ENCODE measurements at regions not wholly inside any gene's neighbourhood (a gene's known extent, or its start where the extent isn't known, plus 50 kb on each side); places are given as distances from the start of the nearest gene placed in this dataset.

- Mint-ChIP-seq H3K27me3 (no peaks in the 10 kb centered on the region), H3K9me3 (ENCODE audit: low read depth) (no peaks in the 10 kb centered on the region), H3K27ac (no peak overlapping the region), H3K4me1 (no peaks in the 10 kb centered on the region), H3K4me3 (no peak overlapping the region), H3K36me3 (ENCODE audit: low read depth) (no peaks in the 10 kb centered on the region)
- DNase-seq (no peak), ATAC-seq (no peak)
- intact Hi-C loops (cut with DNase I, micrococcal nuclease), result no loop called here
- POLR2A ChIA-PET, result no interaction called here
- CTCF ChIA-PET, result no interaction called here
These were observed 257.3 kb downstream of the HAO1 start for GRCh38 chr20:7682916-7683315.

GRCh38 chr20:7687065-7687464, 253.2 kb downstream of the HAO1 start:
- intact Hi-C loops (cut with DNase I, micrococcal nuclease), result no loop called here
- no peaks in the 10 kb centered on the region for H3K36me3 Mint-ChIP-seq (ENCODE audit: low read depth)
- H3K4me3 Mint-ChIP-seq, result no peak overlapping the region
- no peaks in the 10 kb centered on the region for H3K4me1 Mint-ChIP-seq
- DNase-seq (no peak), ATAC-seq (no peak)
- no peaks in the 10 kb centered on the region for H3K27me3 Mint-ChIP-seq
- no peaks in the 10 kb centered on the region for H3K9me3 Mint-ChIP-seq (ENCODE audit: low read depth)
- CTCF ChIA-PET, result no interaction called here
- no peak overlapping the region for H3K27ac Mint-ChIP-seq
- POLR2A ChIA-PET, result no interaction called here

DNA sequence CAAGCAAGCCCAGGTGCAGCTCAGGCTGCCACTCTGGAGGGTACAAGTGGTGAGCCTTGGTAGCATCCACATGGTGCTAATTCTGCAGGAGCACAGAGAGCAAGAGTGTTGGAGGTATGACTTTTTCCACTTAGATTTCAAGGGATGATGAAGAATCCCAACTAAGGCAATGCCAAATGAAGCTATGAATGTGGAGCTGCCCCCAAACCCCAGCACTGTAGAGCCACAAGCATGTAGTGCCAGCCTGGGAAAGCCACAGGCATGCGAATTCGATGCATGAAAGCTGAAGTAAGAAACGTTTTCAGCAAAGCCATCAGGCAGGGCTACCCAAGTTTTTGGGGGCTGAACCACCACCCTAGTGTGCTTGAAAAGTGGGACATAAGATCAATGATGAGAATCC, 251.1 kb downstream of the HAO1 start:
- H3K4me1 Mint-ChIP-seq, result no peaks in the 10 kb centered on the region
- H3K36me3 Mint-ChIP-seq (ENCODE audit: low read depth), result no peaks in the 10 kb centered on the region
- H3K4me3 Mint-ChIP-seq, result no peak overlapping the region
- ChIA-PET CTCF (no interaction called here), POLR2A (no interaction called here)
- ATAC-seq (no peak), DNase-seq (no peak)
- H3K27ac Mint-ChIP-seq, result no peak overlapping the region
- intact Hi-C loops (cut with DNase I, micrococcal nuclease), result no loop called here
- H3K9me3 Mint-ChIP-seq (ENCODE audit: low read depth), result no peaks in the 10 kb centered on the region
- H3K27me3 Mint-ChIP-seq, result no peaks in the 10 kb centered on the region

- ATAC-seq, result no peak
- CTCF ChIA-PET, result no interaction called here
- intact Hi-C loops (cut with DNase I, micrococcal nuclease), result no loop called here
These were observed 248.5 kb downstream of the HAO1 start for GRCh38 chr20:7691647-7692269.

GRCh38 chr20:7692478-7692877, 247.8 kb downstream of the HAO1 start:
- Mint-ChIP-seq H3K27me3 (no peaks in the 10 kb centered on the region), H3K4me3 (no peak overlapping the region), H3K9me3 (ENCODE audit: low read depth) (no peaks in the 10 kb centered on the region), H3K36me3 (ENCODE audit: low read depth) (no peaks in the 10 kb centered on the region), H3K4me1 (no peaks in the 10 kb centered on the region), H3K27ac (no peak overlapping the region)
- CTCF ChIA-PET, result no interaction called here
- DNase-seq (no peak), ATAC-seq (no peak)
- intact Hi-C loops (cut with DNase I, micrococcal nuclease), result no loop called here
- POLR2A ChIA-PET, result no interaction called here

More at GRCh38 chr20:7691647-7692269, 248.5 kb downstream of the HAO1 start:
- no peak for DNase-seq
- Mint-ChIP-seq H3K4me1 (no peaks in the 10 kb centered on the region), H3K9me3 (ENCODE audit: low read depth) (no peaks in the 10 kb centered on the region), H3K27ac (no peak overlapping the region), H3K36me3 (ENCODE audit: low read depth) (no peaks in the 10 kb centered on the region), H3K4me3 (no peak overlapping the region), H3K27me3 (no peaks in the 10 kb centered on the region)
- POLR2A ChIA-PET, result no interaction called here

DNA sequence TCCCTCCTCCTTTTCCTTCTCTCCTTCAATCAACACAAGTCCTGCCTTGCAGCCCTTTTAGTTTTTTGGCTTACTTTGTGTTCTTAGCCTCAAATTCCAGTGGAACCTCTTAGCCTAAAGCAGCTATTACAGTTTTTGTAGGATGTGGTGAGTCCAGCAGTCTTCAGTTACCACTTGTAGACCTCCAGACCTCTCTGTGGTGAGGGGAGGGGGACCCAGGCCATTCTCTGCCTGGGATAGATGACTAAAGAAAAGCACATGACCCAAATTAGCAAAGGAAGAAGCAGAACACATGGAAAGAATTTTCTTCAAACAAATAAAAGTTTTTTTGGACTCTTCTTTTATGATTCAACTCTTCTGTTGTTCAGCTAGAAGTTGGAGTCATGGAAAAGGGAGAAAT, 246.5 kb downstream of the HAO1 start:
- CTCF ChIA-PET, result no interaction called here
- Mint-ChIP-seq H3K27me3 (no peaks in the 10 kb centered on the region), H3K9me3 (ENCODE audit: low read depth) (no peaks in the 10 kb centered on the region), H3K4me3 (no peak overlapping the region), H3K27ac (no peak overlapping the region), H3K4me1 (no peaks in the 10 kb centered on the region), H3K36me3 (ENCODE audit: low read depth) (no peaks in the 10 kb centered on the region)
- no peak for ATAC-seq
- POLR2A ChIA-PET, result no interaction called here
- intact Hi-C loops (cut with DNase I, micrococcal nuclease), result no loop called here
- DNase-seq, result no peak

DNA sequence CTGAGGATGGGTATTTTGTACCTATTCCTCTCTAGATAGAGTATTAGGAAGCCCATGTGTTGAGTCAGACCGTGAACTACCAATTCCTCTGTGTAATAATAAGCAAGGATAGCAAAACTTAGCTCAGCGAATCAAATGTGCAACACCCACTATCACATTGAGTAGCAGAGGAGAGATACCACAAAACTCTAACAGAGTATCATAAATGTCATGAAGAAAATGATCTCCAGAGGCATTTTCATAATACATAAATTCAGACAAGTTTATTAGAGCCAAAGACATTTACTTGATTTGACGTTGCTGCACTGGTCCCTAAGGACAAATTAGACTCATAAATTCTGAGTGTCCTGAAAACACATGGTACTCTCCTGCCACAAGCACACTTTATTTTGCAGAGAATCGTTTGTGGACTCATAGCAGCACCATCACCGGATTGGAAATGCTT, 245.2 kb downstream of the HAO1 start:
- ATAC-seq (no peak), DNase-seq (no peak)
- Mint-ChIP-seq H3K9me3 (ENCODE audit: low read depth) (no peaks in the 10 kb centered on the region), H3K4me1 (no peaks in the 10 kb centered on the region), H3K36me3 (ENCODE audit: low read depth) (no peaks in the 10 kb centered on the region), H3K4me3 (no peak overlapping the region), H3K27me3 (no peaks in the 10 kb centered on the region), H3K27ac (no peak overlapping the region)
- ChIA-PET POLR2A (no interaction called here), CTCF (no interaction called here)
- intact Hi-C loops (cut with DNase I, micrococcal nuclease), result no loop called here

GRCh38 chr20:7695635-7696034, 244.6 kb downstream of the HAO1 start:
- H3K36me3 Mint-ChIP-seq (ENCODE audit: low read depth), result no peaks in the 10 kb centered on the region
- no peak overlapping the region for H3K4me3 Mint-ChIP-seq
- H3K27me3 Mint-ChIP-seq, result no peaks in the 10 kb centered on the region
- intact Hi-C loops (cut with DNase I, micrococcal nuclease), result no loop called here
- H3K27ac Mint-ChIP-seq, result no peak overlapping the region
- ChIA-PET POLR2A (no interaction called here), CTCF (no interaction called here)
- DNase-seq (no peak), ATAC-seq (no peak)
- H3K4me1 Mint-ChIP-seq, result no peaks in the 10 kb centered on the region
- H3K9me3 Mint-ChIP-seq (ENCODE audit: low read depth), result peaks cover under 1% of the 10 kb centered on the region

- ATAC-seq (no peak), DNase-seq (no peak)
- no peak overlapping the region for H3K27ac Mint-ChIP-seq
- POLR2A ChIA-PET, result no interaction called here
- no peaks in the 10 kb centered on the region for H3K27me3 Mint-ChIP-seq
- intact Hi-C loops (cut with DNase I, micrococcal nuclease), result no loop called here
- peaks cover 3% of the 10 kb centered on the region for H3K9me3 Mint-ChIP-seq (ENCODE audit: low read depth)
- CTCF ChIA-PET, result no interaction called here
- no peaks in the 10 kb centered on the region for H3K4me1 Mint-ChIP-seq
- H3K4me3 Mint-ChIP-seq, result no peak overlapping the region
- no peaks in the 10 kb centered on the region for H3K36me3 Mint-ChIP-seq (ENCODE audit: low read depth)
These were observed 243.9 kb downstream of the HAO1 start for GRCh38 chr20:7696311-7696710.

- ATAC-seq, result no peak
- Mint-ChIP-seq H3K27ac (no peak overlapping the region), H3K9me3 (ENCODE audit: low read depth) (peaks cover 3% of the 10 kb centered on the region), H3K4me3 (no peak overlapping the region), H3K27me3 (no peaks in the 10 kb centered on the region), H3K4me1 (no peaks in the 10 kb centered on the region), H3K36me3 (ENCODE audit: low read depth) (no peaks in the 10 kb centered on the region)
- DNase-seq, result no peak
- ChIA-PET POLR2A (no interaction called here), CTCF (no interaction called here)
- intact Hi-C loops (cut with DNase I, micrococcal nuclease), result no loop called here
These were observed 238.1 kb downstream of the HAO1 start for GRCh38 chr20:7702141-7702540.

DNA sequence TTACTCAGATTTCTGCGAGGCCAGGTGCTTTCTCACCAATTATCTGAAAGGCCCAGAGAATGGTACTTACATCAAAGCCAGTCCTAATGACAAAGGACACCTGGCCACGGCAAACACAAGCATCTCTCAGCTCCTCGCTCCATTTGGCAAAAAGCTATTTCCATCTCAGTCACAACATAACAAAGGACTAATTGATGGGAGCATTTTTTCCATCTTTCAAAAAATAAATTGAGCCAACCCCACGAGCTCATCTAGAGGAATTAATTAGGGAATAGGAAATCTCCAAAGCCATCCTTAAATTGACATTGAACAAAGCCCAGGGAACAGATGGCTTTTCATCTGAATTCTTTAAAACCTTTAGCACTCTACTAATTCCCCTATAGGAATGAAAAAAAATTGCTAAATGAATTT, 236.7 kb downstream of the HAO1 start:
- ChIA-PET CTCF (no interaction called here), POLR2A (no interaction called here)
- intact Hi-C loops (cut with DNase I, micrococcal nuclease), result no loop called here
- no peak for ATAC-seq
- H3K4me3 Mint-ChIP-seq, result no peak overlapping the region
- H3K27me3 Mint-ChIP-seq, result no peaks in the 10 kb centered on the region
- H3K36me3 Mint-ChIP-seq (ENCODE audit: low read depth), result no peaks in the 10 kb centered on the region
- peaks cover 3% of the 10 kb centered on the region for H3K9me3 Mint-ChIP-seq (ENCODE audit: low read depth)
- no peak overlapping the region for H3K27ac Mint-ChIP-seq
- no peaks in the 10 kb centered on the region for H3K4me1 Mint-ChIP-seq
- no peak for DNase-seq

DNA sequence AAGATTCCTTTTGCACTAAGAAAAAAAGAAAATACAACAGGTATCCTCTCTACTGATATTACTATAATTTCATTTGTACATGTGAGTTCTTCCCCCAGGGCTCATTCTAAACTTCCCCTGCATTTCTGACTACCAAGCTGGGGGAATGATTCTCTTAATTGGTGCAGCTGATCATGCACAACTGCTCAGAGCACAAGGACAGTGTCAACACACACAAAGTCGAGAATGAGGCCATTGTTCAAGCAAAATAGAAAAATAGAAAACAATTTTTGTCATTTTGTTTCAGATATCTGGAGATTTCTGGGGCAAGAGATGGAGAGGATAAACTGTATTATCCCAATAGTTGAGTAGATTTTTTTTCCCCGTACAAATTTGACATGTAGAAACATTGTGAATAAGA, 236.3 kb downstream of the HAO1 start:
- H3K27me3 Mint-ChIP-seq, result no peaks in the 10 kb centered on the region
- H3K36me3 Mint-ChIP-seq (ENCODE audit: low read depth), result no peaks in the 10 kb centered on the region
- no peak for ATAC-seq
- DNase-seq, result no peak
- H3K4me3 Mint-ChIP-seq, result no peak overlapping the region
- H3K27ac Mint-ChIP-seq, result no peak overlapping the region
- POLR2A ChIA-PET, result no interaction called here
- intact Hi-C loops (cut with DNase I, micrococcal nuclease), result no loop called here
- CTCF ChIA-PET, result interaction anchor here (1.0 kb wide), 1 partner anchor 24 kb away, joined by 3 read pairs; no protein-coding TSS in a partner anchor
- peaks cover 3% of the 10 kb centered on the region for H3K9me3 Mint-ChIP-seq (ENCODE audit: low read depth)
- H3K4me1 Mint-ChIP-seq, result no peaks in the 10 kb centered on the region

DNA sequence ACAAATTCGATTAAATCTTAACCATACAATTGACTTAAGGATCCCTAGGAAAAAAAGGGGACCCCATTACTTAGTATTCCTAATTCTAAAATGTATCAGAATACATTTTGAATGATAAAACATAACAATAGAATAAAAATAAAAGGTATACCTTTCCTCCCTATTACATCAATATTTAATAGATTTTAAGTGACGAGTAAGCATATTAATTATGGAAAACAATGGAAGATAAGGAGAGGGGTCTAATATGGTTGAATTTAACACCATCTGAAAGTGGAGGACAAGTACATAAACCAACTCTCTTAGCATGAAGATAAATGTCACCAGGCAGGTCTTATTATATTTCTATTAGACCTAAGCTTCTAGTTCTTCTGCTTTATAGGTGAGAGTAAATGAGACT, 232.1 kb downstream of the HAO1 start:
- DNase-seq (no peak), ATAC-seq (no peak)
- POLR2A ChIA-PET, result no interaction called here
- Mint-ChIP-seq H3K36me3 (ENCODE audit: low read depth) (no peaks in the 10 kb centered on the region), H3K27ac (no peak overlapping the region), H3K9me3 (ENCODE audit: low read depth) (no peaks in the 10 kb centered on the region), H3K4me1 (no peaks in the 10 kb centered on the region), H3K4me3 (no peak overlapping the region), H3K27me3 (no peaks in the 10 kb centered on the region)
- CTCF ChIA-PET, result no interaction called here
- intact Hi-C loops (cut with DNase I, micrococcal nuclease), result no loop called here
